ENCODE measurements at regions not wholly inside any gene's neighbourhood (a gene's known extent, or its start where the extent isn't known, plus 50 kb on each side); places are given as distances from the start of the nearest gene placed in this dataset.

DNA sequence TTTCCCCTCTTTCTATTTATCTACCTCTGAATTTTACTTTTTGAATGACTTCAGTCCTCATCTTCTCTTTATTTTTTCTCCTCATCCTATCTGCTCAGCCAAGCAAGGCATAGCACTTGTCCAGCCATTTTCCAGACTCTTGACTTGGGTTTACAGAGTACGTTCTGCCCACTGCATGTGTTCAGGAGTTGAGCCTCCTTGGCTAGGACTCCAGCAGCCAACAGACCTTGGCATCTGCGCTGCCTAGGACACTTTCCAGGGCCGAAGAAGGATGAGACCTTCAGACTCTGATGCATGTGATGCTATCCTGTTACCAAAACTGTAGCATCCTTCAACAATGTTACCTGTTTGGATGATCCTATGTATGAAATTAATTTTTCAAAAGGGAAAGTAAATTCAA lies 59.7 kb downstream of the HES1 start:
- 100% methylated on average over 1 of the region's 3 CpGs for WGBS (ENCODE audit: insufficient coverage)

DNA sequence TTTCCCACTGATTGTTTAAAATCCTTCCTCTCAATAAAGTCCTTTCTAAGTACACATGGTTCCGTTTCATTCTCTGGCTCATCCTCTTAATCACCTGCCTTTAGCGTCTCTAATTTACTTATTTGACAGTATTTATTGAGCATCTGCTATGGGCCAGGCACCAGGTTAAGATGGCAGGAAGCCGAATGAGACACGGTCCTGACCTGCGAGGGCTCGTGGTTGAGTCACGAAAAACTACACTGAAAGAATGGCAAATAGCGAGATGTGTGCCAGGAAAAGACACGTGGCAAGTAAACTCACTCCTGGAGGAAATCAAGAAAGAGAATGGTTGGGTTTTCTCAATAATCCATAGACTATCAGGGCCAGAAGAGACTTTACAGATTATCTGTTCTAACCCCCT lies 60.9 kb downstream of the HES1 start:
- Mint-ChIP-seq H3K36me3 (no peaks in the 10 kb centered on the region), H3K4me1 (peaks cover 13% of the 10 kb centered on the region), H3K27ac (no peak overlapping the region), H3K4me3 (no peak overlapping the region), H3K9me3 (peaks cover 0 to 5% (median 4%) of the 10 kb centered on the region in 7 donors), H3K27me3 (ENCODE audit: low read depth in 3 of 3) (peaks cover 10 to 35% (median 20%) of the 10 kb centered on the region in 3 donors)
- Histone ChIP-seq H3K4me2 (replicated peaks; ENCODE audit: extremely low read depth, low read length, poor library complexity, severe bottlenecking) (no peak overlapping the region), H3K4me3 (replicated peaks in 1 of 3; ENCODE audit: low read depth in 2 of 3, low read length in 3 of 3) (no peak overlapping the region), H4K20me1 (ENCODE audit: insufficient read depth, low read length) (no peaks in the 10 kb centered on the region), H3K27me3 (ENCODE audit: control insufficient read depth in 2 of 2, insufficient read depth in 2 of 2, low read length in 2 of 2) (peaks cover 5 to 6% of the 10 kb centered on the region in 2 donors), H2AFZ (ENCODE audit: insufficient read depth, low read depth, low read length, poor library complexity, severe bottlenecking) (no peak overlapping the region), H3K4me1 (ENCODE audit: control insufficient read depth in 1 of 2, insufficient read depth in 2 of 2, low read length in 2 of 2) (no peaks in the 10 kb centered on the region), H3K79me2 (ENCODE audit: insufficient read depth, low read length) (no peaks in the 10 kb centered on the region), H3K9ac (ENCODE audit: insufficient read depth, low read length, poor library complexity, severe bottlenecking) (no peak overlapping the region), H3K36me3 (replicated peaks in 1 of 2; ENCODE audit: control insufficient read depth in 1 of 2, insufficient read depth in 2 of 2, low read length in 2 of 2) (no peaks in the 10 kb centered on the region), H3K27ac (ENCODE audit: low read depth in 1 of 2, low read length in 2 of 2) (no peak overlapping the region), H3K9me3 (replicated peaks in 1 of 2; ENCODE audit: control insufficient read depth in 1 of 2, insufficient read depth in 1 of 2, low read length in 2 of 2) (no peaks in the 10 kb centered on the region)
- 93% methylated on average over 6 of the region's 9 CpGs for WGBS (ENCODE audit: insufficient coverage)
- TF ChIP-seq, protein P1, sequence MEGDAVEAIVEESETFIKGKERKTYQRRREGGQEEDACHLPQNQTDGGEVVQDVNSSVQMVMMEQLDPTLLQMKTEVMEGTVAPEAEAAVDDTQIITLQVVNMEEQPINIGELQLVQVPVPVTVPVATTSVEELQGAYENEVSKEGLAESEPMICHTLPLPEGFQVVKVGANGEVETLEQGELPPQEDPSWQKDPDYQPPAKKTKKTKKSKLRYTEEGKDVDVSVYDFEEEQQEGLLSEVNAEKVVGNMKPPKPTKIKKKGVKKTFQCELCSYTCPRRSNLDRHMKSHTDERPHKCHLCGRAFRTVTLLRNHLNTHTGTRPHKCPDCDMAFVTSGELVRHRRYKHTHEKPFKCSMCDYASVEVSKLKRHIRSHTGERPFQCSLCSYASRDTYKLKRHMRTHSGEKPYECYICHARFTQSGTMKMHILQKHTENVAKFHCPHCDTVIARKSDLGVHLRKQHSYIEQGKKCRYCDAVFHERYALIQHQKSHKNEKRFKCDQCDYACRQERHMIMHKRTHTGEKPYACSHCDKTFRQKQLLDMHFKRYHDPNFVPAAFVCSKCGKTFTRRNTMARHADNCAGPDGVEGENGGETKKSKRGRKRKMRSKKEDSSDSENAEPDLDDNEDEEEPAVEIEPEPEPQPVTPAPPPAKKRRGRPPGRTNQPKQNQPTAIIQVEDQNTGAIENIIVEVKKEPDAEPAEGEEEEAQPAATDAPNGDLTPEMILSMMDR (IDR thresholded peaks at IDR 0.05): no peak
- intact Hi-C loops (cut with micrococcal nuclease): no loop called here
- DNase-seq: no peak

More for the DNA sequence above, 59.7 kb downstream of the HES1 start:
- H3K79me2 ChIP-seq (ENCODE audit: insufficient read depth, low read length): no peaks in the 10 kb centered on the region
- no peak overlapping the region for H3K4me3 Mint-ChIP-seq
- no peak overlapping the region for H3K4me2 ChIP-seq (replicated peaks; ENCODE audit: extremely low read depth, low read length, poor library complexity, severe bottlenecking)
- no peak overlapping the region for H2AFZ ChIP-seq (ENCODE audit: insufficient read depth, low read depth, low read length, poor library complexity, severe bottlenecking)
- H3K27me3 Mint-ChIP-seq (ENCODE audit: low read depth in 3 of 3): peaks cover 8 to 29% (median 17%) of the 10 kb centered on the region in 3 donors
- H3K27ac ChIP-seq (ENCODE audit: low read depth in 1 of 2, low read length in 2 of 2): no peak overlapping the region
- no peak overlapping the region for H3K9ac ChIP-seq (ENCODE audit: insufficient read depth, low read length, poor library complexity, severe bottlenecking)
- H3K36me3 ChIP-seq (replicated peaks in 1 of 2; ENCODE audit: control insufficient read depth in 1 of 2, insufficient read depth in 2 of 2, low read length in 2 of 2): no peaks in the 10 kb centered on the region
- TF ChIP-seq, protein P1 (IDR thresholded peaks at IDR 0.05): no peak
- no peaks in the 10 kb centered on the region for H4K20me1 ChIP-seq (ENCODE audit: insufficient read depth, low read length)
- peaks cover 0 to 10% (median 6%) of the 10 kb centered on the region in 7 donors for H3K9me3 Mint-ChIP-seq
- H3K27me3 ChIP-seq (ENCODE audit: control insufficient read depth in 2 of 2, insufficient read depth in 2 of 2, low read length in 2 of 2): peaks cover 4 to 5% of the 10 kb centered on the region in 2 donors
- H3K27ac Mint-ChIP-seq: no peak overlapping the region
- H3K36me3 Mint-ChIP-seq: no peaks in the 10 kb centered on the region
- peaks cover 15% of the 10 kb centered on the region for H3K4me1 Mint-ChIP-seq
- H3K9me3 ChIP-seq (replicated peaks in 1 of 2; ENCODE audit: control insufficient read depth in 1 of 2, insufficient read depth in 1 of 2, low read length in 2 of 2): no peaks in the 10 kb centered on the region
- no peaks in the 10 kb centered on the region for H3K4me1 ChIP-seq (ENCODE audit: control insufficient read depth in 1 of 2, insufficient read depth in 2 of 2, low read length in 2 of 2)
- intact Hi-C loops (cut with micrococcal nuclease): no loop called here
- no peak overlapping the region for H3K4me3 ChIP-seq (replicated peaks in 1 of 3; ENCODE audit: low read depth in 2 of 3, low read length in 3 of 3)
- no peak for DNase-seq
